Hepatocyte (in vitro differentiated cells): ENCODE measurements at regions not wholly inside any gene's neighbourhood (a gene's known extent, or its start where the extent isn't known, plus 50 kb on each side); places are given as distances from the start of the nearest gene placed in this dataset.

ENCODE experiments used
- DNase-seq: peaks from one replicate; pipeline ENCODE4 v3.0.0-alpha.2; 2016; ENCODE audit warnings: low spot score
- H2AFZ ChIP-seq: fragments of 200-600 bp; sonication (generic); 2 replicates; pipeline ENCODE4 v1.6.0; 2016; ENCODE audit warnings: antibody characterized with exemption, mild to moderate bottlenecking
- H3K27ac ChIP-seq: fragments of 200-600 bp; sonication (generic); 2 replicates; pipeline ENCODE4 v1.5.1; 2016; ENCODE audit warnings: mild to moderate bottlenecking
- H3K27me3 ChIP-seq: fragments of 200-600 bp; sonication (generic); 2 replicates; pipeline ENCODE4 v1.6.1; 2016
- H3K36me3 ChIP-seq: fragments of 200-600 bp; sonication (generic); replicated peaks from 2 replicates; pipeline ENCODE4 v1.5.1; 2016; ENCODE audit warnings: low read depth; ENCODE audit not compliant: insufficient read depth
- H3K4me1 ChIP-seq: fragments of 200-600 bp; sonication (generic); 2 replicates; pipeline ENCODE4 v1.5.1; 2016; ENCODE audit warnings: mild to moderate bottlenecking, moderate library complexity; ENCODE audit not compliant: insufficient read depth
- H3K4me2 ChIP-seq: fragments of 200-600 bp; sonication (generic); 2 replicates; pipeline ENCODE4 v1.6.0; 2016
- H3K4me3 ChIP-seq: fragments of 200-600 bp; sonication (generic); 2 replicates; pipeline ENCODE4 v1.5.1; 2016; ENCODE audit warnings: mild to moderate bottlenecking
- H3K79me2 ChIP-seq: fragments of 200-600 bp; sonication (generic); 2 replicates; pipeline ENCODE4 v1.6.0; 2017; ENCODE audit warnings: mild to moderate bottlenecking
- H3K9me2 ChIP-seq: fragments of 200-600 bp; sonication (generic); replicated peaks from 2 replicates; pipeline ENCODE4 v1.6.0; 2017; ENCODE audit warnings: mild to moderate bottlenecking; ENCODE audit not compliant: insufficient read depth
- H3K9me3 ChIP-seq: fragments of 200-600 bp; sonication (generic); 2 replicates; pipeline ENCODE4 v1.5.1; 2016; ENCODE audit warnings: low read depth, mild to moderate bottlenecking
- H4K20me1 ChIP-seq: fragments of 200-600 bp; sonication (generic); 2 replicates; pipeline ENCODE4 v1.6.0; 2016; ENCODE audit warnings: mild to moderate bottlenecking; ENCODE audit not compliant: insufficient read depth, poor library complexity, severe bottlenecking
- EZH2 ChIP-seq: fragments of 200-600 bp; sonication (generic); IDR thresholded peaks from 2 replicates; pipeline ENCODE4 v1.6.1; 2016; ENCODE audit warnings: antibody characterized with exemption, mild to moderate bottlenecking, borderline replicate concordance
- EZH2phosphoT487 ChIP-seq: fragments of 200-600 bp; sonication (generic); IDR thresholded peaks from one replicate; pipeline ENCODE4 v1.6.1; 2018; ENCODE audit warnings: antibody characterized with exemption, mild to moderate bottlenecking, low read depth, moderate library complexity; ENCODE audit not compliant: unreplicated experiment, severe bottlenecking
- WGBS: methylation state at CpG from one replicate; pipeline ENCODE4 v1.1.6; 2016; ENCODE audit warnings: low lambda C conversion rate; ENCODE audit errors: missing lambda C conversion rate; 5-methylcytosine and 5-hydroxymethylcytosine counted together
- TF ChIP-seq, protein P1 (sequence below): fragments of 200-600 bp; sonication (generic); IDR thresholded peaks from 2 replicates; pipeline ENCODE4 v1.5.1; 2016; ENCODE audit warnings: antibody characterized with exemption, mild to moderate bottlenecking; ENCODE audit not compliant: poor library complexity

DNA sequence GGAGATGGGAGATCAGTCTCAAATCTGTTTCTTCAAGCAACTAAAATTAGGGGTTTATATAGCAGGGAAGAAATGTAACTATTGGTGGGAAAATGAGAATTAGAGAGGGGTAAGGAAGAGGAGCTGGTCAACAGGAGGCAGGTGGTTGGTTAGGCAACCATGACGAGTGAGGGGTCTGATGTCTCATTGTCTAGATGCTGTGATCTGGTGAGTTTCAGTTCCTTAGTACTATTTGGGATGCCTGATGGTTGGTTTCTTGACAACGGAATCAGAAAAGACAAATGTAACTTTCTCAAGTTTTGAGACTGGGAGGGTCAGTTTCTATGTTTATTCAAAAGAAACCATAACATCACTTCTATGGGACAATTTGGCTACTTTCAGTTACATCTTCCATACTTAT, 415.3 kb upstream of the C16orf82 start:
- no peak for TF ChIP-seq EZH2phosphoT487
- no peak for TF ChIP-seq EZH2
- TF ChIP-seq, protein P1, sequence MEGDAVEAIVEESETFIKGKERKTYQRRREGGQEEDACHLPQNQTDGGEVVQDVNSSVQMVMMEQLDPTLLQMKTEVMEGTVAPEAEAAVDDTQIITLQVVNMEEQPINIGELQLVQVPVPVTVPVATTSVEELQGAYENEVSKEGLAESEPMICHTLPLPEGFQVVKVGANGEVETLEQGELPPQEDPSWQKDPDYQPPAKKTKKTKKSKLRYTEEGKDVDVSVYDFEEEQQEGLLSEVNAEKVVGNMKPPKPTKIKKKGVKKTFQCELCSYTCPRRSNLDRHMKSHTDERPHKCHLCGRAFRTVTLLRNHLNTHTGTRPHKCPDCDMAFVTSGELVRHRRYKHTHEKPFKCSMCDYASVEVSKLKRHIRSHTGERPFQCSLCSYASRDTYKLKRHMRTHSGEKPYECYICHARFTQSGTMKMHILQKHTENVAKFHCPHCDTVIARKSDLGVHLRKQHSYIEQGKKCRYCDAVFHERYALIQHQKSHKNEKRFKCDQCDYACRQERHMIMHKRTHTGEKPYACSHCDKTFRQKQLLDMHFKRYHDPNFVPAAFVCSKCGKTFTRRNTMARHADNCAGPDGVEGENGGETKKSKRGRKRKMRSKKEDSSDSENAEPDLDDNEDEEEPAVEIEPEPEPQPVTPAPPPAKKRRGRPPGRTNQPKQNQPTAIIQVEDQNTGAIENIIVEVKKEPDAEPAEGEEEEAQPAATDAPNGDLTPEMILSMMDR: no peak
- Histone ChIP-seq H3K9me2 (no peaks in the 10 kb centered on the region), H3K27ac (no peak overlapping the region), H3K79me2 (no peaks in the 10 kb centered on the region), H3K4me3 (no peak overlapping the region), H2AFZ (no peak overlapping the region), H3K4me1 (no peaks in the 10 kb centered on the region), H3K9me3 (no peaks in the 10 kb centered on the region), H3K27me3 (no peaks in the 10 kb centered on the region), H3K4me2 (no peak overlapping the region), H4K20me1 (no peaks in the 10 kb centered on the region), H3K36me3 (no peaks in the 10 kb centered on the region)
- 79% methylated on average over 2 of the region's 2 CpGs for WGBS
- no peak for DNase-seq

DNA sequence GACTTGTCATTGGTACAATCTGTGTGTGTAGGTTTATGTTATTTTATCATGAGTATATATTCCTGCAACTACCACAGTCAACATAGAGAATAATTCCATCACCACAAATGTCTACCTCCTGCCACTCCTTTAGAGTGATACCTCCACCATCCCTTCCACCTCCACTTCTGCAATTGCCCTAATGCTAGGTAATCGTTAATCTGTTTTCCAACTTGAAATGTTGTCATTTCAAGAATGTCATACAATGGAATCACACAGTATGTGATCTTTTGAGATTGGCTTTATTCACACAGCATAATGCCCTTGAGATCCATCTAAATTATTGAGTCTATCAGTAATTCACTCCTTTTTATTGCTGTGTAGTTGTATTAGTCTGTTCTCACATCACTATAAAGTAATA, 414.8 kb upstream of the C16orf82 start:
- no peaks in the 10 kb centered on the region for H3K79me2 ChIP-seq
- no peaks in the 10 kb centered on the region for H3K27me3 ChIP-seq
- WGBS: 95% methylated on average over 1 of the region's 1 CpG
- no peak overlapping the region for H2AFZ ChIP-seq
- no peak for TF ChIP-seq EZH2
- TF ChIP-seq, protein P1: no peak
- no peak for TF ChIP-seq EZH2phosphoT487
- no peak overlapping the region for H3K4me2 ChIP-seq
- H3K4me1 ChIP-seq: no peaks in the 10 kb centered on the region
- no peak overlapping the region for H3K4me3 ChIP-seq
- no peak for DNase-seq
- no peaks in the 10 kb centered on the region for H3K9me3 ChIP-seq
- H3K36me3 ChIP-seq: no peaks in the 10 kb centered on the region
- no peaks in the 10 kb centered on the region for H3K9me2 ChIP-seq
- no peaks in the 10 kb centered on the region for H4K20me1 ChIP-seq
- no peak overlapping the region for H3K27ac ChIP-seq

DNA sequence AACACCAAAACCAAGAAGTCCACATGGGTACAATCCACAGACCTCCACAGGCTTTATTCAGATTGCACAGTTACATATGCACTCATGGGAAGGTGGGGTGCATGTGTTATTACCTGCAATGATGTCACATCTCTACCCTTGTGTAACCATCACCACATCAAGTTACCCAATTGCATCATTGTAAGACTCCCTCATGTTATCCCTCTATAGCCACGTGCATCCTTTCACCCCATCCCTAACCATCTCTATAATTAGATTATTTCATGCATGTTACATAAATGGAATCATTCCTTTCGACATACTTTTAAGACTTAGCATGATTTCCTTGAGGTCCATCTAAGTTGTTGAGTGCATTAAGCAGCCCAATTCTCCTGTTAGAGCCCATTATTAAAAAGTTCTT, 408.2 kb upstream of the C16orf82 start:
- H4K20me1 ChIP-seq: no peaks in the 10 kb centered on the region
- WGBS: 85% methylated on average over 2 of the region's 2 CpGs

More for the DNA sequence above, 408.2 kb upstream of the C16orf82 start:
- Histone ChIP-seq H3K27me3 (no peaks in the 10 kb centered on the region), H2AFZ (no peak overlapping the region), H3K4me3 (no peak overlapping the region), H3K36me3 (no peaks in the 10 kb centered on the region), H3K9me3 (no peaks in the 10 kb centered on the region), H3K9me2 (no peaks in the 10 kb centered on the region), H3K4me1 (no peaks in the 10 kb centered on the region), H3K27ac (no peak overlapping the region), H3K4me2 (no peak overlapping the region), H3K79me2 (no peaks in the 10 kb centered on the region)
- TF ChIP-seq EZH2: no peak
- no peak for TF ChIP-seq EZH2phosphoT487
- TF ChIP-seq, protein P1: no peak
- no peak for DNase-seq
